Naive thymus-derived CD4-positive, alpha-beta T cell (primary cell): ENCODE measurements at regions not wholly inside any gene's neighbourhood (a gene's known extent, or its start where the extent isn't known, plus 50 kb on each side); places are given as distances from the start of the nearest gene placed in this dataset.

Source experiments
- ATAC-seq: fragments of 150-1000 bp; cut with Tn5 transposase; 2 replicates; pipeline ENCODE4 v1.10.0; 2021; ENCODE audit warnings: mild to moderate bottlenecking, moderate library complexity
- CTCF ChIA-PET: fragments of 350-600 bp; sonication (Branson Sonifier 250); formaldehyde crosslinking; loops from one replicate; lab custom pipeline; 2021; ENCODE audit warnings: antibody characterized with exemption; lab: Charles Lee
- POLR2A ChIA-PET: fragments of 350-600 bp; sonication (Branson Sonifier 250); formaldehyde crosslinking; loops from one replicate; lab custom pipeline; 2021; ENCODE audit warnings: antibody characterized with exemption, inconsistent platforms; lab: Charles Lee
- DNase-seq, 9 donors: peaks; one replicate each; pipeline versions ENCODE4 v3.0.0 to v3.0.0-alpha.2; 2020 to 2022; ENCODE audit warnings: mixed read lengths in 1 of 9
- H3K27ac ChIP-seq: one replicate; pipeline ENCODE4 v1.7.0; 2013; ENCODE audit warnings: mild to moderate bottlenecking, low read depth, low read length, moderate library complexity
- H3K27me3 ChIP-seq, 2 donors: one replicate each; pipeline ENCODE4 v1.7.0; 2013; ENCODE audit warnings: low read length in 2 of 2, mild to moderate bottlenecking in 2 of 2, moderate library complexity in 2 of 2; ENCODE audit not compliant: control insufficient read depth in 2 of 2, insufficient read depth in 2 of 2
- H3K36me3 ChIP-seq, 3 experiments: 1 replicate in 2 of 3; 2 replicates in 1 of 3; pipeline ENCODE4 v1.7.0; 2013; ENCODE audit warnings: low read length in 3 of 3, mild to moderate bottlenecking in 3 of 3, moderate library complexity in 1 of 3; ENCODE audit not compliant: insufficient read depth in 3 of 3, control insufficient read depth in 2 of 3
- H3K4me1 ChIP-seq, 2 donors: one replicate each; pipeline ENCODE4 v1.7.0; 2013; ENCODE audit warnings: low read length in 2 of 2, mild to moderate bottlenecking in 2 of 2, moderate library complexity in 1 of 2; ENCODE audit not compliant: control insufficient read depth in 2 of 2, insufficient read depth in 2 of 2
- H3K4me3 ChIP-seq: 2 replicates; pipeline ENCODE4 v1.7.0; 2013; ENCODE audit warnings: mild to moderate bottlenecking, low read length
- H3K9me3 ChIP-seq, 3 experiments: 1 replicate in 2 of 3; 2 replicates in 1 of 3; pipeline ENCODE4 v1.7.0; 2013; ENCODE audit warnings: low read length in 3 of 3; ENCODE audit not compliant: control insufficient read depth in 2 of 3
- H3K27ac Mint-ChIP-seq, 9 donors: one replicate each; pipeline ENCODE4 v1.8.0; 2020 to 2022; ENCODE audit warnings: mixed read lengths in 9 of 9, mild to moderate bottlenecking in 8 of 9, moderate library complexity in 5 of 9, inconsistent platforms in 2 of 9
- H3K27me3 Mint-ChIP-seq, 5 donors: one replicate each; pipeline ENCODE4 v1.8.0; 2021 to 2022; ENCODE audit warnings: mixed read lengths in 5 of 5, mild to moderate bottlenecking in 1 of 5
- H3K36me3 Mint-ChIP-seq, 5 donors: one replicate each; pipeline ENCODE4 v1.8.0; 2020 to 2022; ENCODE audit warnings: mixed read lengths in 5 of 5, mild to moderate bottlenecking in 3 of 5, inconsistent platforms in 1 of 5
- H3K4me1 Mint-ChIP-seq, 7 donors: one replicate each; pipeline ENCODE4 v1.8.0; 2020 to 2022; ENCODE audit warnings: mixed read lengths in 7 of 7, mild to moderate bottlenecking in 3 of 7, inconsistent platforms in 1 of 7
- H3K4me3 Mint-ChIP-seq, 10 donors: one replicate each; pipeline ENCODE4 v1.8.0; 2020 to 2022; ENCODE audit warnings: mild to moderate bottlenecking in 10 of 10, mixed read lengths in 10 of 10, moderate library complexity in 6 of 10, inconsistent platforms in 2 of 10
- H3K9me3 Mint-ChIP-seq, 11 donors: one replicate each; pipeline ENCODE4 v1.8.0; 2020 to 2022; ENCODE audit warnings: mixed read lengths in 11 of 11, mild to moderate bottlenecking in 4 of 11, inconsistent platforms in 1 of 11, moderate library complexity in 1 of 11
- intact Hi-C, 2 donors: fragments of 100-400 bp; cut with micrococcal nuclease; formaldehyde crosslinking; loops; one replicate each; pipeline ENCODE4 v1.15.1; 2023

DNA sequence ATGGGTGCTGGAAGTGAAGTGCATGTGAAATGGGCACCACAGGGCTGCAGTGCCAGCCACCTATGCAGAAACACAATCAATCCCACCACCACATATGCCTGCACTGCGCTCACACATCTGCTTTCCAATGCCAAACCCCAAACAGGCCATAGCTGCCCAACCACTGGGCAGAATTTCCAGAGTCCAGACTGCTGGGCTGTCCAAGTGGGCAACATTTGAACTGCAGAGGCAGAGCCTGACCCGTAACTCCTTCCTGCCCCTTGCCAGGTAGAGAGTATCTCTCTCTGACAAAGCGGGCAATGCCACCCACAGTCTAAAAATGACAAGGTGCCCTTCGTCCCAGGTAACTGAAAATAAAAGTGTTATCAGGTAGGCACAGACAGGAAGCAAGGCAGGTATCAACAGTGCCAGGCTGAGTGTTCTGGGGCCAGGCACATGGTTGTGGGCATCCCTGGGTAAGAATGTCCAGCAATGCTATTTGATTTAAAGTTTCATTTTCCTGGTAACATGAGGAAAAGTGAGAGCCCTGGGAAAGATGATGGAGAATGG, 79.5 kb downstream of the FOXA2 start:
- H3K4me3 ChIP-seq: no peak overlapping the region
- no peak overlapping the region for H3K4me3 Mint-ChIP-seq
- POLR2A ChIA-PET: no interaction called here
- H3K9me3 Mint-ChIP-seq: peaks cover 0 to 9% (median 1%) of the 10 kb centered on the region in 11 donors
- intact Hi-C loops: no loop called here
- H3K36me3 ChIP-seq: no peaks in the 10 kb centered on the region
- H3K4me1 Mint-ChIP-seq: no peaks in the 10 kb centered on the region
- peaks cover 0 to 5% (median 0%) of the 10 kb centered on the region in 5 donors for H3K27me3 Mint-ChIP-seq
- ATAC-seq (no peak), DNase-seq (no peak)
- no peaks in the 10 kb centered on the region for H3K36me3 Mint-ChIP-seq
- H3K9me3 ChIP-seq: no peaks in the 10 kb centered on the region
- H3K27ac Mint-ChIP-seq: no peak overlapping the region
- no peaks in the 10 kb centered on the region for H3K27me3 ChIP-seq
- H3K27ac ChIP-seq: no peak overlapping the region
- CTCF ChIA-PET: no interaction called here
- H3K4me1 ChIP-seq: no peaks in the 10 kb centered on the region

GRCh38 chr20:22503577-22503976, 80.8 kb downstream of the FOXA2 start:
- ATAC-seq: no peak
- intact Hi-C loops: no loop called here
- Histone ChIP-seq H3K27me3 (no peaks in the 10 kb centered on the region), H3K36me3 (no peaks in the 10 kb centered on the region), H3K27ac (no peak overlapping the region), H3K9me3 (no peaks in the 10 kb centered on the region), H3K4me1 (no peaks in the 10 kb centered on the region), H3K4me3 (no peak overlapping the region)
- DNase-seq: no peak
- Mint-ChIP-seq H3K27me3 (peaks cover 0 to 5% (median 0%) of the 10 kb centered on the region in 5 donors), H3K27ac (no peak overlapping the region), H3K4me3 (no peak overlapping the region), H3K9me3 (peaks cover 0 to 5% (median 2%) of the 10 kb centered on the region in 11 donors), H3K4me1 (no peaks in the 10 kb centered on the region), H3K36me3 (no peaks in the 10 kb centered on the region)
- ChIA-PET POLR2A (no interaction called here), CTCF (no interaction called here)

DNA sequence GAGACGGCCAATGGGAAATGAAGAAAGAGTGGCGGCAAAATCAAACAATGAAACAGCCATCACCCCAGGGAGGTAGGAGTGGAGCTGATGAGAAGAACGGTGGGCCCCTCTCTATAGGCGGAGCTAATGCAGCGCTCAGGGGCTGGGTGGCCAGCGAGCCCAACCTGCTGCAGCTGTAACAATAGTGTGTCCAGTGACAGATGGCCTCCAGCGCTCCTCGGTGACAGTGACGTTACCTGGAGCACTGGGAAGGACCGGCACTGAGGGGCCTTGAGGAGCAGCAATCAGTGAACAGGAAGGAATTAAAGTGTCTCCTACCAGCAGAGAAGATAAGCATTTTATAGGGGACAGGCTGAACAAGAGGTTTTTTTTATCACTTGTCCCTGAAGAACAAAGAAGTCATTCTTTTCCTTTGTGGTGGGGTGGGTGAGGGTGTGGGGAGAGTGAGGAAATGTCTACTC, 81.6 kb downstream of the FOXA2 start:
- Mint-ChIP-seq H3K4me3 (no peak overlapping the region), H3K27ac (no peak overlapping the region), H3K9me3 (peaks cover 0 to 4% (median 1%) of the 10 kb centered on the region in 11 donors), H3K4me1 (no peaks in the 10 kb centered on the region), H3K36me3 (no peaks in the 10 kb centered on the region), H3K27me3 (peaks cover 0 to 5% (median 0%) of the 10 kb centered on the region in 5 donors)
- H3K27ac ChIP-seq: no peak overlapping the region
- no peak for DNase-seq
- no peaks in the 10 kb centered on the region for H3K36me3 ChIP-seq
- CTCF ChIA-PET: no interaction called here
- POLR2A ChIA-PET: no interaction called here
- no peaks in the 10 kb centered on the region for H3K27me3 ChIP-seq
- H3K4me3 ChIP-seq: no peak overlapping the region
- H3K4me1 ChIP-seq: no peaks in the 10 kb centered on the region
- intact Hi-C loops: no loop called here
- no peak for ATAC-seq
- no peaks in the 10 kb centered on the region for H3K9me3 ChIP-seq

GRCh38 chr20:22501566-22502344, 82.6 kb downstream of the FOXA2 start:
- Histone ChIP-seq H3K4me3 (no peak overlapping the region), H3K9me3 (no peaks in the 10 kb centered on the region), H3K27ac (no peak overlapping the region), H3K36me3 (no peaks in the 10 kb centered on the region), H3K4me1 (no peaks in the 10 kb centered on the region), H3K27me3 (no peaks in the 10 kb centered on the region)
- no peaks in the 10 kb centered on the region for H3K4me1 Mint-ChIP-seq
- intact Hi-C loops: no loop called here
- no peak for ATAC-seq
- H3K36me3 Mint-ChIP-seq: no peaks in the 10 kb centered on the region
- H3K27ac Mint-ChIP-seq: no peak overlapping the region
- peaks cover 0 to 5% (median 0%) of the 10 kb centered on the region in 5 donors for H3K27me3 Mint-ChIP-seq
- ChIA-PET CTCF (no interaction called here), POLR2A (no interaction called here)
- H3K4me3 Mint-ChIP-seq: no peak overlapping the region
- DNase-seq: no peak
- H3K9me3 Mint-ChIP-seq: peaks cover 0 to 4% (median 2%) of the 10 kb centered on the region in 11 donors

DNA sequence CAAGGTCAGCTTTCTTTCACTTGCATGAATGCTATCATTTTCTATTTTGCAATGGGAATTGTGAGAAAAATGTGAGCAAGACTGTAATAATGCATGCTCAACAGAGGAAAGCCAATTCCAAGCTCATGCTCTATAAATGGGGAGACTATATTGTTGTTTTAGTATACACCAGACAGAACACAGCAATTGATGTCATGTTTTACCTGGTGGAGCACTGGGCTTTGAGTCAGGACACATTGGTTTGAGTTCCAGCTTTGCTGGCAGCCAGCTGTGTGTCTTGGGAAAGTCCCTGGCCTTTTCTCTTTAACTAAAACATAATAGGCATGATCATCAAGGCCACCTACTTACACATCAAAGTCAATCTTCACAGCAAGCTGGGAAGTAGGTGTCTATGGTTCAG, 83.3 kb downstream of the FOXA2 start:
- Histone ChIP-seq H3K27ac (no peak overlapping the region), H3K27me3 (no peaks in the 10 kb centered on the region), H3K4me3 (no peak overlapping the region), H3K4me1 (no peaks in the 10 kb centered on the region), H3K9me3 (no peaks in the 10 kb centered on the region), H3K36me3 (no peaks in the 10 kb centered on the region)
- ChIA-PET CTCF (no interaction called here), POLR2A (no interaction called here)
- Mint-ChIP-seq H3K9me3 (peaks cover 0 to 4% (median 2%) of the 10 kb centered on the region in 11 donors), H3K36me3 (no peaks in the 10 kb centered on the region), H3K4me1 (no peaks in the 10 kb centered on the region), H3K4me3 (no peak overlapping the region), H3K27ac (no peak overlapping the region), H3K27me3 (peaks cover 0 to 5% (median 0%) of the 10 kb centered on the region in 5 donors)
- no peak for ATAC-seq
- no peak for DNase-seq
- intact Hi-C loops: no loop called here

- POLR2A ChIA-PET: no interaction called here
- Mint-ChIP-seq H3K27me3 (peaks cover 0 to 5% (median 0%) of the 10 kb centered on the region in 5 donors), H3K4me3 (no peak overlapping the region), H3K27ac (no peak overlapping the region), H3K9me3 (peaks cover 0 to 4% (median 2%) of the 10 kb centered on the region in 11 donors), H3K36me3 (no peaks in the 10 kb centered on the region), H3K4me1 (no peaks in the 10 kb centered on the region)
- intact Hi-C loops: no loop called here
- Histone ChIP-seq H3K36me3 (no peaks in the 10 kb centered on the region), H3K4me1 (no peaks in the 10 kb centered on the region), H3K27me3 (no peaks in the 10 kb centered on the region), H3K4me3 (no peak overlapping the region), H3K9me3 (no peaks in the 10 kb centered on the region), H3K27ac (no peak overlapping the region)
- DNase-seq (no peak), ATAC-seq (no peak)
- CTCF ChIA-PET: no interaction called here
Observed at GRCh38 chr20:22499515-22500166, 84.7 kb downstream of the FOXA2 start.
